ENCODE measurements at regions not wholly inside any gene's neighbourhood (a gene's known extent, or its start where the extent isn't known, plus 50 kb on each side); places are given as distances from the start of the nearest gene placed in this dataset.
A peak's percentile ranks its signal among the peaks of the same experiment; 100 is the strongest.
"Not testable (repeated sequence)": the region's sequence is repeated elsewhere in the genome, so short reads cannot be mapped to it uniquely, and the experiment has no call there.

DNA sequence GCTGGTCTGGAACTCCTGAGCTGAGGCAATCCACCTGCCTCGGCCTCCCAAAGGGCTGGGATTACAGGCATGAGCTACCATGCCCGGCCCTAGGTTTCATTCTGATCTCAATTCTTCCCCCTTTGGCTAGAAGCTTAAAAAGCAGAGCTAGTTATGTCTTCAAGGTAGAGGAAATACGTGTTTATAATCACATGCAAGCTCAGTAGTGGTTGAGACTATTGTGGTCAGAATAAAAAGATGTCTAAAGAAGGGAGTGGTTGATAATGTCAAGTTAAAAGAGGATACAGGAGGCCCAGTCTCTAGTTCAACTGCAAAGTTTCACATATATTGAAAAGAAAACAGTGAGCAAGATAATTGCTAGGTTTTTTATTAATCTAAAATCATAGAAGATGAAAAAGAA, 807.8 kb upstream of the ACVR2A start:
- DNase-seq = no peak

DNA sequence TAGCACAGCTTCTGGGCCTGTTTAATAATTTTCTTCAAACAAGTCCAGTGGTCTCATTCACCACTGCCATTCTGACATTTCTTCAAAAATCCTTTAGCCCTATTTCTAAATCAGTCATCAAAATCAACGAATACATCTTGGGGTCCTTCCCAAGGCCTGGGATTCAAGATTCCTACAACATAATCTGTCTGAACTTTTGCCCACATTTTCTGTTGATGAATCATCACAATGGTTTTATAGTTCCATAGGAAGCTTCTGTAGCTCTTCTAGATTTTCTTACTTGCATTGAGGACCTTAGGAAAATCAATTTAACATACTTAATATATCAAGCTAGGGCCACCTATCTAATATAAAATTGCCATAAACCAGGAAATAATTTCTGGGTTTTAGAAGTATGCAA, 811.8 kb upstream of the ACVR2A start:
- no peak for DNase-seq

DNA sequence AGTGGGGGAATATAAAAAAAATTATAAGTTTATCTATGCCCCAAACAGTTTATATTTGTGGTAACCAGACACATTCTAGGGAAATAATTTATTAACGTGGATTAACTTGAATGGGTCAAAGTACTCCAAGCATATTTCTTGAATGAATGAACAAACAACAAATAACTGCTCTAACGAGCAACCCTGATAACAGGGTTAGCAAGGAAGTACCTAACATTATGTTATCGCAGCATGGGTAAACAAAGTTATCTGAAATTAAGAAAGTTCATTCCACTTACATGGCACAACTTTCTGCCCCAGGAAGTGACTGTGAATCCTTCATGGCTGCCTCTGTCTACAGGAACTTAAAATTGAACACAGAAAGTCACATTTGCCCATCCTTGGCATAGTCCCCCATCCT, 812.9 kb upstream of the ACVR2A start:
- no peak for DNase-seq

DNA sequence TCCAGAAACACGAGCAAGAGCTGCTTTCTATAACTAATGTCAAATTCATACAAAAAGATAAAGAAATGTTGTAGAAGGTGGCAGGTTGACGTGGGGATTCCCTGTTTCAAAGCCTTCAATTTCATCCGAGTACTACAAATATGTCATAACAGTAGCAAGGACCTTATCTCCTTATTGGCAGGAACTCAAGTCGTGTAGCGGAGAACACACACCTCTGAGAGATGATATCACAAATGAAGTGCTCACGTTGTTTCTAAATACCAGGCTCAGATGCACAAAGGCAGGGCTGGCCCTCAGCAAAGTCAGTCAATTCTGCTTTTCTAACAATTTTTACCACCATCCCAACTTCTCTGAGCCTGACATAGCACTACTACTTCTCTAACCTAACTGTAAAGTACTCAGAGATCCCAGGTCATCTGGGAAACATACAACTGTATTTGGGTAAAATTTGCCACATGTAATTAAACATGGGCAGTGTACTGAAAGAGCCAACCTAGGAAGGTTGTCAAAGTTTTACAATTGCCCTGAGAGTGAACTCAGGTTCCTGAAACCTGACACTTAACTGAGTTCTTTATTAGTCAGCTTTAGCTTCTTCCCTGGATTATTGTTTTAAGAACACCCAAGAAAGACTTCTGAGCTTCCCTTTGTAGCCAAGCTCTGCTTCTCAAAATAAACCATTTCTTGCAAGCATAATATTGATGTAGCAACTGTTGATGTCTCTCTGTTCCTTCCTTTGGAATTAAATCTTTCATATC, 813.7 kb upstream of the ACVR2A start:
- no peak for DNase-seq

DNA sequence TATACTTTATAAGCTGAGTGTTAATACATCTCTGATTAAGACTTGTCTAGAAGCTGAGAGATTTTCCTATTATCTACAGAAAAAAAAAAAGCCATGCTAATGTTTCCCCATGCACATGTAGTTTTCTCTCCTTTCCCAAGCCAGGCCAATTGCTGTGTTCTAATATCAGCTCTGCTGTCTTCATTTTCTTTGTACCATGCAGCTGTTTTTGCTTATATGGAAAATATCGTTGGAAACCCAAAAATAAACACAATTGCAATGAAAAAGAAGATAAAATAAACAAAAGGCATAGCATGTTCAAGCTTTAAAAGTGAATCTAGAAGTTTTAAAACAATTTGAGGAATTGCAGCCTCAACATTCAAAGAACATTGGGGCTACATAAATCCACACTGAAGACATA, 817.4 kb upstream of the ACVR2A start:
- DNase-seq = no peak

DNA sequence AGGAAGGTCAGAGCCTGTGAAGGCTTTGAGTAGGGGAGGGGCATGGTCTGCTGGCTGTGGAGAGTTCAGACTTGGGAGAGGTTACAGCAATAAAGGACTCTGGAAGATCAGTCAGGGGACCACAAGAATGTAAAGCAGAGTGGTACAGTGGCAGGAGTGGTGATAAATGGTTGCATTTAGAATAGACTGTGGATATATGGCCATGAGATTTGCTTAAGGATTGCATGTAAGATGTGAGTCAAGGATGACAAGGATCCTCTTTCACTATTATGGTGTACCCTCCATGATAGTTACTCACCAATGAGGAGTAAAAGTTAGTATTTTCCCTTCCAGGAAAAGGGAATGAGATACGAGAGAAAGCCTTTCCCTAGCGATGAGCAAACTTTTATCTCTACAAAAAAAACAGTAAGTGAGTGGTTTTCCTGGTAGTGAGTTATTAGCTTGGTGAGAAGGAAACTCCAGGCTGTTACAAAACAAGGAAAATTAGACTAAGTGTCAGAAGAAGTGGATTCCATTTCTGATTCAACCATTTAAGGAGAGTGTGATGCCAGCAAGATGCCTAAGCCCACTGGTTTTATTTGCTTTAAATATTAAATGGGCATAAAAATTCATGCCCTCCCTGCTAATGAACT, 818.0 kb upstream of the ACVR2A start:
- no peak for DNase-seq

DNA sequence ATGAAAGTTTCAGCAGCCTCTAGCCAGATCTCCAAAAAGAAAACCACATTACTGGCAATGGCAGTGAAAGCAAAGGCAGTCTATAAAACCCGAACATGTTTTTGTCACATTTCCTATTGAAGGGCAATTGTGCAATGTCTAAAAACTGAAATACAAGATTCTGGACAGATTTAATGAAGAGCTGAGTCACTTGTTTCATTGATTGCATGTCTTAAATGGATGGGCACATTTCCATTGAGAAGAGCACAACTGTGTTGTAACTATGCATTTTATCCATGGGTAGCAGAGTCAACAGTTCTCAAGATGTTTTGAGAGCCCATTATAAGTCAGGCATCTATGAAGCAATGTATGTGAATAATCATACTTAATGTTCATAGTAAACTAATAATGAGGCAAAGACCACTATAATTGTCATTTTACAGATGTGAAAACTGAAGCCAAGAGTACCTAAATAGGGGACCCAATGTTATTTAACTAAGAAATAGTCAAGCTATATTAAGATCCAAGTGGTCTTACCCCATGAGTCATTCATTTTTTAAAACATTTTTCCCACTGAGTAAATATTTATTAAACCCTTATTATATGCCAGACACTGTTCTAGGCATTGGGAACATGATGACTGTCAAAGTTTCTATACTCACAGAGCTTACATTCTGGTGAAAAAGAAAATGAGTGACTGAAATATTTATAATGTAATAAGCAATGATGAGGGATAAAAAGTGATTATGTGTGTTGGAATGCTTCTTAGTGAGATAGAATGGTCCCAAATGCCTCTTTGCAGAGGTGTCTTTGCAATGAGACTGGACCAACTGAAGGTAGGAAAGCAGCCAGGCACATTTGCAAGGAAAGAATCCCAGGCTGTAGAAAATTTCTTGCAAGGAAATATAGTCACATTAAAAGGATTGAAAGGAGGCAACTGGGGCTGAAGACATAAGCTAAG, 818.9 kb upstream of the ACVR2A start:
- DNase-seq = peak; percentile 3

DNA sequence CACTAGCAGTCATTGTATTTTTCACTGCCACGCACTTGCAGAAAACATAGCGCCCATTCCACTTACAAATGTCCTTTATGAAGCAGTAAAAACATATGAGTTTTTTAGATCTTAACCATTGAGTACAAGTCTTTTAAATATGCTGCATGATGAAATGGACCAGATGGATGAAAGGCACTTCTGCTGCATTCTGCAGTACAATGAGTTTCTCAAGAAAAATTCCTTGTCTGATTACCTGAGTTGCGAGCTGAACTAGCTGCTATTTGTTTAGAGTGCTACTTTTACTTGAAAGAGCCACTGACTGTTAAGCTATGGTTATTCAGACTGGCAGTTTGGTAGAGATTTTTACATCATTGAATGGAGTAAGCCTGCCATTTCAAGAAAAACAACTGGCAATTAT, 825.5 kb upstream of the ACVR2A start:
- no peak for DNase-seq

DNA sequence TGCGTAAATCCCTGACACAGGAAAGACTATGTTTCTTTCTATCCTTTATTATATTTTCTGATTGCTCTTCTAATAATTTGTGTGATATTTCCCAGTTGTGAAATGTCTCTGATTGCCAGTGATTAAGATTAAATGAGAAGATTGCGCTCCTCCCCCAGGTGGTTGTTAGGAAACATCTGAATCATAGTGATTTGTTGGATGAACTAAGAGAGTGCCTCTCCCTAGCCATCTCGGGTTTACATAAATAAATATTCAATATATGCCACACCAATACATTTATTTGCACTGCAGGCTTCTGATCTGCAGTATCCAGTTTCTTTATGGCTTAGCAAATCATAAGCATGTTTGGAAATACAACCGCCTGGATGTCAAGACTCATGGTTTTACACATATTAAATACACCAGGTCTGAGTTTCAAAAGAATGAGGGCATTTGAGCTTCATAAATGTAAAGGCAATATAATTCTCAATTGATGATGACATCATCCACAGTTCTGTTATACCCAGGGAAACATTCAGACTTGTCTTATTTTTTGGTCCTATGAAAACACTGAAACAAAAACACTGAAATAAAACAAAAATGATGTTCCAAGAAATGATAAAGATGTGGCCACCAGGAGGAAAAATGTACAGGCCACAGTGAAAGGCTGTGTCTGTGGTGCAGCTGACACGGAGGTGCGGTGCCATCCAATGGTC, 826.7 kb upstream of the ACVR2A start:
- DNase-seq = no peak

DNA sequence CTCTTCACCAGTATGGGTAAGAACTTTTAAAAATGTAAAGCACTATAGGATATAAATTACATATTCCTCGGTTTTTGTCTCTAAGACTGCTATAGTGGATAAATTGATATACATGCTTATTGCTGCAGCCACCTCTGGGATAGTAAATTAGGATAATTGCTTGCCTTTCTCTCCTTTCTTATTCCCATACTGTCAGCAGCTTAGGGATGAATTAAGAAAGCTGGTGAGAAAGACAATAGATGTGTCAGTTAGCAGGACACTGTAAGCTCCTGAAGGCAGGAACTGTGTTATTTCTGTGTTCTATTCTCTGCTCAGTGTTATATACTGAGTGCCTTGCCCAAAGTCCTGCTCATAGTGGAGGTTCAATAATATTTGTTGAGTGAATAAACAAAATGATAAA, 828.6 kb upstream of the ACVR2A start:
- no peak for DNase-seq

DNA sequence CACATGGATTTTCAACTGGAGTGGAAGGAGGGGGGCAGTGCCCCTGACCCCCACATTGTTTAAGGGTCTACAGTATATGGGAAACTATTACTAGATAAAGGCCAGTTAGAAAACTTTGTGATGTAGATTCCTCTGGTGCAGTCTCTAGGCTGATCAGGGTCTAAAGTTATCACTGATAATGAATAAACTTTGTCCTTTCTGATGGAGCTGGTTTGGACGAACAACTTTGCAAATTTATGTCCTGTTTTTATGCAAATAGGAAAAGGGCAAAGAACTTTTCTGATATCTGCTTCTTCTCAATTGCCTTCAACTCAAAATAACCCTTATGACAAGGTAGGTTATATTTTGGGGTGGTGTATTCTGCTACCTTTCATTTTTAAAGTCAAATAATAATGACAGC, 829.2 kb upstream of the ACVR2A start:
- DNase-seq = no peak

DNA sequence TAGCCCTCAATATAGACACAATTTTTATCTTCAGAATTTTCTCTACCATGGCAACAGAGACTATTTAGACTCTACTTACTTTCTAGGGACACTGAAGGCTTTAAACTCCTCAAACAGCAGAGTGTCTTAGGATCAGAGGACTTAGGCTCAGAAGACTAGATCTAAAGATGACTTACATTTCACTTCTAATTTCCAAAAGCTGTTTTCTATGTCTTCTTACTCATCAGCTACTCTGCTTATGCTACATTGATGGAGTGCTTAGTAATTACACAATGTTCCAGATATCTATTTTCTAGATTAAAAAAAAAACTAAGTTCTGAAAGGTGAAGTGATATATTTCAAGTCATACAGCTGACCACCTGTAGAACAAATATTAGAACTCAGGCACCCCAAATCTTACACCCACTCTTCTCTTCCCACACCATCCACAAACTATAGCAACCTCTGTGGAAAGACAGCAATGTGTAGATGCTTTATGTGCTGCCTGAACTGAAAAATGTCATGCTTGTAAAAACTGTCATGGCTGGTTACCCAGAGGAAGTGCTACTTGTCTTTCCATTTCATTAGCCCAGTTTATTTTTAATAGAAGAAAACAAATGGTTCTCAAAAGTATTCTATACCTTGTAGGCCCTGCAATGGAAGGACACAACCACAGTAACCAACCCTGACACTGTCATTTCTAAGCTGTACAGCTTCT, 831.0 kb upstream of the ACVR2A start:
- DNase-seq = no peak

DNA sequence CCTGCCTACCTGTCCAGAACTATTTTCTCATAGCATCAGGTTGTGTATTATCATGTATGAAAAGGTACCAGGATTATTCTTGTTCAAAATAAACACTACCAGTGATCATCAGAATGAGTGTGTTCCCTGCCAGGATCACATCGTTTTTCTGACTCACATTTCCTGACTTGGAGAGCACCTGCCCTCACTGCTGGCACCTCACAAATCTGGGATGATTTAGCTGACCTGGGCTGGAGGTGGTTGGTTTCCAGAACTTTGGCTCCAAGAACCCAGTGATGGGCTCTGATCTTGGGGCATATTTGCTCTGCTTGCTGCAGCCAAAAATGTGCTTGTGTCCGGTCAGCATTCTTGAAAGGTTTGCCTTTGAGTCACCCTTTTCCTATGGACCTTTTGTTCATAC, 836.3 kb upstream of the ACVR2A start:
- no peak for DNase-seq

DNA sequence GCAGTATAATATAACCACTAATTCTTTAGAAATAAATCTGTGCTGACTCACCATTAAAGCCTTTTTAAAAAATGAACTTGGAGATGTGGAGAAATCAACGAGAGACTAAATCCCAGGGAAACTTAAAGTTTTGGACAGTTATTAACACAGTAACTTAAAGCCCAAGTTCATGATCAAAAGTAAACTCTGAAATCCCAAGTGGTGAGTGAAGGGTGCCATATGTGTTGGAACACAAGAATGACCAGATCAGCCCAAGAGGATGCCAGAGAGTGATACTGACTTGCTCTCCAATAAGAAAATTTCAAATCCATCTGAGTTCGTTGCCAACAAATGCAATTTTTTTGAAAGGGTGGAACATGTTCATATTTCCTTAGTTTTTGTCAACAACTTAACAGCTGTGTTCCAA, 838.1 kb upstream of the ACVR2A start:
- no peak for DNase-seq

DNA sequence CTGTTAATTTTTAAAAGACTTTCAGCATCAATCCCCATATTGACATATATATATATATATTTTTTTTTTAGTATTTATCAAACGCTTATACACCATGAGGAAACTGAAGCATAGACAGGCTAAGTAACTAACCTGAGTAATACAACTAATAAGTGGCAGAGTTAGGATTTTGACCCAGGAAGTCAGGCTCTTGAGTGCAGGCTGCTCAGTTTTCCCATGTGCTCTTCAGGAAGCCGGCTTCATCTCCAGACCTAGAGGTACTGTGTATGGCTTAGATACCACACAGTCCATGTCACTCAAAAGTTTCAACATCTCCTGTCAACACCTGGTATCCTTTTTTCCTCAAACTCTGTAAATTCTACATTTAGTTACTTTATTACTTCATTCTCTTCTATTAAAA, 841.7 kb upstream of the ACVR2A start:
- no peak for DNase-seq

DNA sequence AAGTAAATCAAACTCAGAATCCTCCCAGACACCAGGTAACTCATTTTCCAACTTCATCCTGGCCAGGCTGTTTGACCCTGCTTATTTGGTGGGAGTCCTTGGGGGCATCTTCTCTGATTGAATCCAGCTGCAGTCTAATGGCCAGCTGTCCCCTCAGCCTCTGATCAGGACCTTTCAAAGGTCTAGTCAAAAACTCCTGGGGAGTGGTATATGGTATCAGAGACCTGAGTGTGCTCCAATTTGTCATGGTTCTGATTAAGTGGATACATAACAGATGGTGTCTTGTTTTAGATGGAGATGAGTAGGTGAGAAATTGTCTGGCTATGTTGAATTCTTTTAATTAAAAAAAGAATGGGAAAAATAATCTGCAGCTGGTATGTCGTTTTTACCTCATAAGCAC, 842.6 kb upstream of the ACVR2A start:
- no peak for DNase-seq

DNA sequence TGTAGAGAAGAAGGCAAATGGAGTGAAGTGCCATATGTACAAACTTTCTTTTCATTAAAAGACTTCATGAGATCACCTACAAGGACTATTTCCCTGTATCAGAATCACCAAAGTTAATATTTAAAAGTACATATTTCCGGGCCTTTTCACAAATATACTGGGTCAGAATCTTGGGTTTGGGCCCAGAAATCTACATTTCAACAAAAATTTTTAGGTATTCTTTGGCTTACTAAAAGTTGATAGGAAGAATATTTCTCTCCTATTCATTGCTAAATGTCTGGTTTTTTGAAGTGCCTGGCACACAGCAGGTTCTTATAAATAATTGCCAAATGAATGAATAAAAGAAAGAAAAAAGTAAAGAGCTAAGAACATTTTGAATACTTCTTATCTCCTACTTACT, 843.8 kb upstream of the ACVR2A start:
- DNase-seq = no peak

DNA sequence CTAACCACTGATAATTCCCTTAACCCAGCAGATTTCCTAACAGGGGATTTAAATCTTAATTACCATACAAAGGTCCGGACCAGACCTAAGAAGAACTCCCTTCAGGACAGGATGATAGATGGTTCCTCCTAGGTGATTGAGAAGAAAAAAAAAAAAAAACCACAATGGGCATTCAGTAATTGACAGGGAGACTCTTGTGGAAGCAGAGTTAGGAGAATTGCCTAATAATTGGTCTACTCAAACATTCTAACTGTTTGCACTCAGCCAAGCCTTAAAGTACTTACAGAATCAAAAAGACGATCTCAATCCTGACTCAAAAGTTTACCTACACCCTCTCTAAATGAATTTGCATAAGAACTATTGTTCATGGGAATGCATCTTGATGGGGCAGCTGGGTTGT, 844.7 kb upstream of the ACVR2A start:
- not testable (repeated sequence) for DNase-seq

DNA sequence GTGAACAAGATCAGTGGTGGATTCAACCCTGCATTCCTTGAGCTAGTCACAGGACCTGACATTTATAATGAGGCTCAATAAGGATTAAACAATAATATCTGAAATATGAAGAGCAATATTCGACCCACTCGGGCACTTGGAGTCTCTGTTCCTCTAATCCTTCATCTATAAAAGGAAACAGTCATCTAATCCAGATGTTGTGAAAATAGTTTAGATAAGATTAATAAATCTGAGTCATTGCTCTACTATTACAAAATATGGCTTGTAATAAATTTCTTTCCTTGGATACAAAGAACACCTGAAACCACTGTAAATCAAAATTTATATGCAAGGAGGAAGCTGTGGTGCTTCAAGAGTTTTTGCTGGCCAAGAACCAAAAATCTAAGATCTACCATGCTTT, 846.9 kb upstream of the ACVR2A start:
- no peak for DNase-seq

DNA sequence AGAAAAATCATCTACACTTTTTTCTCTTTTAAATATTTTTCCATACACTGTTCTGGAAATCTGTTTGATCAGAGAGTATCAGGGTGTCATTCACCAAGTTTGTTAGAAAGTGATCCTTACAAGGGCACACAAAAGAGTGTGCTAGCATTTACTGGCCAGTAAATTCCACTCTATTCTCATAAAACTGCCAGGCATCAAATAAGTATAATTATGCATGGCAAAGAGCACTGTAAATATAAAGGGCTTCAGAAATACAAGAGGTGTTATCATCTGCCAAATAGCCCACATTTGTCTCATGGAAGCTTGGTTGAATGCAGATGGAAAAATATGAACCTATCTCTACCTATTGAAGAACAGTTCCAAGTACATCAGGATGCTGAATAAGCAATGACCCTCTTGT, 847.3 kb upstream of the ACVR2A start:
- no peak for DNase-seq

DNA sequence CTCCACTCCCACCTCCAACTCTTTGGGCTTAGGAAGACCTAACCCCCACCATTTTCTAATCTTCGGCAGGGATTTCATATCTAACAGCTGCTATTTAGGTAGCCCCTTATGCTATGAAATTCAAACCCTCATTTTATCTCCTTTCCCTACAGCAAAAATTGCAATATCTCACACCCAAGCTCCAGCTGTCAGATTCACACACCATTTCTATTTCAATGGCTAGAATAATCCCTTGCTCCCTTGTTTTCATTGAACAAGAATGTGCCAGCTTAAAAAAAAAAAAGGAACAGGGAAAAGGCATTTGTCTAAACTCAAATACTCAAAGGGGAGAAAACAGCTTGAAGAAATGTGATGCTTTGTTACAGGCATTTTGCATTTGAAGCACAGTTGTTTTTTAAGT, 850.6 kb upstream of the ACVR2A start:
- DNase-seq = no peak

DNA sequence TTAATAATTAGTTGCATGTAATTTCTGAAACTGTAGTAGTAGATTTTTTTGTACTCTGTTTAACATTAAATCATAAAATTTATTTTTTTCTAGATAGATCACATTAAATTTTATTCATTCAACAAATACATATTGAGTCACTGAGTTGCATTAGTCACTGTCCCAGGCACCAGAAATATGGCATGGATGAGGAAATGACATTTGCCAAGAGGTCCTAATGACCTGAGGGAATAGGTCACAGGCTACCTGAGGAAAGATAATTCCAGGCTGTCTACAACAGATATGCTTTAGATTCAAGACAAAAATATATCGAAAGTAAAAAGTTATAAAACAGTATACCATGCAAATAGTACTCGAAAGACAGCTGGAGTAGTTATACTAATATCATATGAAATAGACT, 852.4 kb upstream of the ACVR2A start:
- DNase-seq = no peak

DNA sequence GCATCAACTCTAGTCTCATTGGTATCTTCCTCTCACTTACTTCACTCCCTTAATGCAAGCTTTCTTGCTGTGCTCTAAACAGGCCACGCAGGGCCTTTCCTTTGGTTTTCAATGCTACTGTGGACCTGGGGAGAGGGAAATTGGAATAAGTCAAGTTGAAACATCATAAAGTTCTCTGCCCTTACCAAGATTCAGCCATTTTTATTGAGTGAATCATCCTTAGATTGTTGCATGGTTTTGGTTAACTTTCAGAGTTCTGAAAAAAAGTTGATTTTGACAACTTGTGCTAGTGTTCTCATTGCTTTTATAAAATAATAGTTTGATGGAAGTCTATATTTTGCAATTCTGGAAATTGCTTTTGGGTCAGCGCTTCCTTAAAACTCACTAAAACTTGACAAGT, 852.8 kb upstream of the ACVR2A start:
- DNase-seq = no peak

Measured in hematopoietic multipotent progenitor cell treated with erythropoietin and hydrocortisone succinate and interleukin-3 and kit ligand, for 4 days (in vitro differentiated cells).